ENCODE measurements at regions not wholly inside any gene's neighbourhood (a gene's known extent, or its start where the extent isn't known, plus 50 kb on each side); places are given as distances from the start of the nearest gene placed in this dataset.

- H2AFZ ChIP-seq (replicated peaks; ENCODE audit: low read length, poor library complexity): no peak overlapping the region
- H3K9ac ChIP-seq (ENCODE audit: low read depth, low read length): no peak overlapping the region
- no peak overlapping the region for H2BK5ac ChIP-seq (ENCODE audit: low read depth, low read length, poor library complexity, severe bottlenecking)
- H3K27ac ChIP-seq (ENCODE audit: insufficient read depth, low read length): no peak overlapping the region
- H2BK120ac ChIP-seq (ENCODE audit: low read depth, low read length): no peak overlapping the region
- no peak overlapping the region for H3K4me2 ChIP-seq (ENCODE audit: low read depth, low read length)
- H2BK20ac ChIP-seq (ENCODE audit: low read depth, low read length): no peak overlapping the region
- H3K27me3 ChIP-seq (ENCODE audit: control insufficient read depth, insufficient read depth, low read length): no peaks in the 10 kb centered on the region
- dilution Hi-C loops (cut with HindIII; ENCODE audit: low sequenced_read_pairs, unreplicated experiment) (no loop called here), in situ Hi-C loops (cut with MboI; ENCODE audit: low sequenced_read_pairs) (no loop called here), intact Hi-C loops (cut with micrococcal nuclease) (no loop called here)
- no peak overlapping the region for H2BK15ac ChIP-seq (ENCODE audit: low read depth, low read length)
- no peaks in the 10 kb centered on the region for H3K4me1 ChIP-seq (ENCODE audit: control insufficient read depth, insufficient read depth, low read length)
- H3K4ac ChIP-seq (ENCODE audit: low read depth, low read length): no peak overlapping the region
- no peaks in the 10 kb centered on the region for H3K9me1 ChIP-seq (ENCODE audit: insufficient read depth, low read length)
- ChIA-PET POLR2A (ENCODE audit: unreplicated experiment) (no interaction called here), CTCF (interaction anchor here (0.6 kb wide), 1 partner anchor 1532 kb away, joined by 3 read pairs; no protein-coding TSS in a partner anchor)
- H2AK5ac ChIP-seq (ENCODE audit: low read depth, low read length): no peak overlapping the region
- no peaks in the 10 kb centered on the region for H4K20me1 ChIP-seq (ENCODE audit: insufficient read depth, low read length)
- H3K36me3 ChIP-seq (ENCODE audit: control insufficient read depth, insufficient read depth, low read length): no peaks in the 10 kb centered on the region
- DNase-seq: no peak
- no peak overlapping the region for H3K23ac ChIP-seq (ENCODE audit: low read depth, low read length)
- peaks cover 38% of the 10 kb centered on the region for H3K9me3 ChIP-seq (ENCODE audit: control insufficient read depth, insufficient read depth, low read length)
- H4K8ac ChIP-seq (ENCODE audit: low read depth in 2 of 2, low read length in 2 of 2): no peak overlapping the region
- H3K56ac ChIP-seq (ENCODE audit: extremely low read depth, insufficient read depth, low read length): no peak overlapping the region
- TF ChIP-seq ELK1 (IDR thresholded peaks at IDR 0.05; ENCODE audit: borderline replicate concordance, low read depth, low read length) (no peak), MAFK (IDR thresholded peaks at IDR 0.05; ENCODE audit: low read depth, low read length) (no peak), CEBPB (IDR thresholded peaks at IDR 0.05; ENCODE audit: low read depth, low read length) (no peak), RAD21 (IDR thresholded peaks at IDR 0.05; ENCODE audit: low read length) (no peak), USF2 (IDR thresholded peaks at IDR 0.05; ENCODE audit: low read depth, low read length) (no peak), RCOR1 (IDR thresholded peaks at IDR 0.05; ENCODE audit: insufficient replicate concordance, low read length) (no peak), CHD1 (IDR thresholded peaks at IDR 0.05; ENCODE audit: low read depth, low read length) (no peak), RFX5 (IDR thresholded peaks at IDR 0.05; ENCODE audit: low read depth, low read length) (no peak), MXI1 (IDR thresholded peaks at IDR 0.05; ENCODE audit: borderline replicate concordance, low read depth, low read length) (no peak), FOS (IDR thresholded peaks at IDR 0.05; ENCODE audit: low read depth, low read length) (no peak), MAZ (IDR thresholded peaks at IDR 0.05; ENCODE audit: borderline replicate concordance, low read depth, low read length) (no peak), BHLHE40 (IDR thresholded peaks at IDR 0.05; ENCODE audit: low read depth, low read length) (no peak), NFE2L2 (IDR thresholded peaks at IDR 0.05; ENCODE audit: low read depth, low read length) (no peak), POLR2A (IDR thresholded peaks at IDR 0.05; ENCODE audit: low read depth, low read length) (no peak), SMC3 (IDR thresholded peaks at IDR 0.05; ENCODE audit: low read depth, low read length) (no peak)
- TF ChIP-seq, protein P1, sequence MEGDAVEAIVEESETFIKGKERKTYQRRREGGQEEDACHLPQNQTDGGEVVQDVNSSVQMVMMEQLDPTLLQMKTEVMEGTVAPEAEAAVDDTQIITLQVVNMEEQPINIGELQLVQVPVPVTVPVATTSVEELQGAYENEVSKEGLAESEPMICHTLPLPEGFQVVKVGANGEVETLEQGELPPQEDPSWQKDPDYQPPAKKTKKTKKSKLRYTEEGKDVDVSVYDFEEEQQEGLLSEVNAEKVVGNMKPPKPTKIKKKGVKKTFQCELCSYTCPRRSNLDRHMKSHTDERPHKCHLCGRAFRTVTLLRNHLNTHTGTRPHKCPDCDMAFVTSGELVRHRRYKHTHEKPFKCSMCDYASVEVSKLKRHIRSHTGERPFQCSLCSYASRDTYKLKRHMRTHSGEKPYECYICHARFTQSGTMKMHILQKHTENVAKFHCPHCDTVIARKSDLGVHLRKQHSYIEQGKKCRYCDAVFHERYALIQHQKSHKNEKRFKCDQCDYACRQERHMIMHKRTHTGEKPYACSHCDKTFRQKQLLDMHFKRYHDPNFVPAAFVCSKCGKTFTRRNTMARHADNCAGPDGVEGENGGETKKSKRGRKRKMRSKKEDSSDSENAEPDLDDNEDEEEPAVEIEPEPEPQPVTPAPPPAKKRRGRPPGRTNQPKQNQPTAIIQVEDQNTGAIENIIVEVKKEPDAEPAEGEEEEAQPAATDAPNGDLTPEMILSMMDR (conservative IDR thresholded peaks at IDR 0.05; ENCODE audit: low read depth, low read length): no peak
- H3K14ac ChIP-seq (replicated peaks; ENCODE audit: low read depth, low read length): no peak overlapping the region
- ATAC-seq (ENCODE audit: low read depth): no peak
- no peak overlapping the region for H2AK9ac ChIP-seq (replicated peaks; ENCODE audit: low read depth, low read length, poor library complexity)
- no peak overlapping the region for H4K91ac ChIP-seq (ENCODE audit: insufficient read depth, low read depth, low read length)
- no TSS peak for BruUV-seq (replicated peaks)
- no peak overlapping the region for H3K18ac ChIP-seq (ENCODE audit: low read depth, low read length)
- H4K5ac ChIP-seq (ENCODE audit: low read depth, low read length): no peak overlapping the region
- H3K4me3 ChIP-seq (ENCODE audit: insufficient read depth, low read depth, low read length): no peak overlapping the region
- no CpG with 5 or more reads among the region's 5 CpGs for WGBS, 2 experiments (ENCODE audit: extremely low coverage in 2 of 2, insufficient read length in 1 of 2)
- H3K79me1 ChIP-seq (ENCODE audit: low read depth in 1 of 2, low read length in 2 of 2): no peaks in the 10 kb centered on the region
These were observed 1116.0 kb downstream of the TBC1D22A start for GRCh38 chr22:47878460-47878859.

Measured in IMR-90 (cell line).